ENCODE measurements at regions not wholly inside any gene's neighbourhood (a gene's known extent, or its start where the extent isn't known, plus 50 kb on each side); places are given as distances from the start of the nearest gene placed in this dataset.

DNA sequence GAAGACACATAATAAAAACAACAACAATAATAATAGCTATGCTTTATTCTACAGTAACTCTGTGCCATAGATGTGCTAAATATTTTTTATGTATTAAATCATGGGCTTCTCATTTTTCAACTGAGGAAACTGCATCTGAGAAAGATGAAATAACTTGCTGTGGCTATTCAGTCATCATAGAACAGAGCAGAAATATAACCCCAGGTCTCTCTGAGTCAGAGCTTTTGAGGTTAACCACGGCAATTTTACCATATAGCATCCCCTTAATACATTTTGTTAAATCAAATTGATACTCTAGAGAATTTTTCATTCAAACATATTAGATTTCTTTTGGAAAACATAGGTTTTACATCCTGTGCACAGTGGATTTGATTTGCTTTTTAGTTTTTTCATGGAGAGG is 586.6 kb upstream of the KLHL29 start:
- H3K4me3 ChIP-seq (ENCODE audit: low read length) = no peak overlapping the region
- DNase-seq (ENCODE audit: low read depth) = no peak
- no peak for TF ChIP-seq CTCF (conservative IDR thresholded peaks at IDR 0.05; ENCODE audit: low read depth, low read length)

DNA sequence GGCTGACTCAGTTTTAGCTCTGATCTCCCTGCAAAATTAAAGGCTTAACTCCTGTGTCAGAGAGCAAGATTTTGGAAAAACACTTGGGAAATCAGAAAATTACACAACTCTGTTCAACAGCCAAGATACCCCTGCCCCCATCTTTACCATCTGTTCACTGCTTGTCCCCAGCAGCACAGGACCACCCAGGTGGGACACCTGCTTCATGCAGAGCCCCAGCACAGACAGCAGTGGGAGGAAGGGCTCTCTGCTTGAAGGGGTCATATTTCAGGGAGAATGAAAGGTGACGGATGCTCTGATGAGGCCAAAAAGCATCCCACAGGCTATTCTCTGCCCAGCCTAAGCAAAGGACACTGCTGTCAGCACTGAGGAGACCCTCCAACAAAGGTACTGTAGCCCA is 584.6 kb upstream of the KLHL29 start:
- no peak overlapping the region for H3K4me3 ChIP-seq (ENCODE audit: low read length)
- TF ChIP-seq CTCF (conservative IDR thresholded peaks at IDR 0.05; ENCODE audit: low read depth, low read length) = no peak
- no peak for DNase-seq (ENCODE audit: low read depth)

GRCh38 chr2:22801071-22801470 is 583.9 kb upstream of the KLHL29 start:
- no peak for DNase-seq (ENCODE audit: low read depth)
- H3K4me3 ChIP-seq (ENCODE audit: low read length) = no peak overlapping the region
- TF ChIP-seq CTCF (conservative IDR thresholded peaks at IDR 0.05; ENCODE audit: low read depth, low read length) = no peak

DNA sequence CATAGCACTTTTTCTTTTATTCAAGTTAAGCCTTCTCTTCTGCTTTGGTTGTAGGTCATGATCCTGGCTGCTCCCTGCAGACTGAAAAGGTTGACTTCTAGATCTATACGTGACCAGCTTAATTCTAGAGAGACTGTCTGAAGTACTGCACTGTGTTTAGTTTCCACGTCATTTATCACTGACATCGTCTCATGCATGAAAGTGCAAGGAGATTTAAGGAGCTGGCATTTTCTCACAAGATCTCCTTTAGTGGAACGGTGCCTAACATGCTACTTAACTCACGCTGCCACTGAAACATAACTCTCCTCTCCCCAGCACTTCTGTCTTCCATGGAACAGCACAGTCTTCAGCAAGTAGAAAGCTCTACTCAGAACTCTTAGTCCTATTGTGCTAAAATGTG is 583.0 kb upstream of the KLHL29 start:
- no peak overlapping the region for H3K4me3 ChIP-seq (ENCODE audit: low read length)
- TF ChIP-seq CTCF (conservative IDR thresholded peaks at IDR 0.05; ENCODE audit: low read depth, low read length) = no peak

GRCh38 chr2:22807872-22808271 is 577.1 kb upstream of the KLHL29 start:
- no peak for TF ChIP-seq CTCF (conservative IDR thresholded peaks at IDR 0.05; ENCODE audit: low read depth, low read length)
- no peak for DNase-seq (ENCODE audit: low read depth)

More for the DNA sequence above, 583.0 kb upstream of the KLHL29 start:
- DNase-seq (ENCODE audit: low read depth) = no peak

GRCh38 chr2:22810602-22811001 is 574.4 kb upstream of the KLHL29 start:
- DNase-seq (ENCODE audit: low read depth) = no peak
- H3K4me3 ChIP-seq (ENCODE audit: low read length) = no peak overlapping the region

More at GRCh38 chr2:22807872-22808271, 577.1 kb upstream of the KLHL29 start:
- no peak overlapping the region for H3K4me3 ChIP-seq (ENCODE audit: low read length)

More at GRCh38 chr2:22810602-22811001, 574.4 kb upstream of the KLHL29 start:
- no peak for TF ChIP-seq CTCF (conservative IDR thresholded peaks at IDR 0.05; ENCODE audit: low read depth, low read length)

Measured in retinal pigment epithelial cell (primary cell).